C1 segment of cervical spinal cord (tissue), 14 donors: ENCODE measurements at regions not wholly inside any gene's neighbourhood (a gene's known extent, or its start where the extent isn't known, plus 50 kb on each side); places are given as distances from the start of the nearest gene placed in this dataset.
"Not testable (repeated sequence)": the region's sequence is repeated elsewhere in the genome, so short reads cannot be mapped to it uniquely, and the experiment has no call there.

Source experiments
- DNase-seq, 14 donors: peaks; one replicate each; lab custom pipeline; 2025; lab: John Stamatoyannopoulos, UW

GRCh38 chr11:86749821-86750401, 50.4 kb upstream of the PRSS23 start:
- no peak for DNase-seq

DNA sequence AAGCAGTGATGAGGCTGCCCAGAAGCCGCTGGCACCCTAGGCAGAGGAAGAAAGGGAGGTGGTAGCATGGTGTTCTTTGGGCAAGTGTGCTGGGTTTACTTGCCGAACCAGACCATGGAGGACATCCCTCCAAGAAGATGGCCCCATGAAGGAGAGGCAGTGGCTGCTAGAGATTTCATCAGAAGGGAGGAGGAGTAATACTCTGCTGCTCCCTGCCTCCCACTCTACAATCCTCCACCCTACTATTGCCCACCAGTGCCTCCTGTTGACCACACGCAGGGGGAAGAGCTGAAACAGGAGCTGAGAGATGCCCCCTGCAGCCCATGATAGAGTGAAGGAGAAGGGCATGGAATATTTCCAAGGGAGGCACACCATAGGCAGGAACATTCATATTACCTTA, 51.0 kb upstream of the PRSS23 start:
- no peak for DNase-seq

DNA sequence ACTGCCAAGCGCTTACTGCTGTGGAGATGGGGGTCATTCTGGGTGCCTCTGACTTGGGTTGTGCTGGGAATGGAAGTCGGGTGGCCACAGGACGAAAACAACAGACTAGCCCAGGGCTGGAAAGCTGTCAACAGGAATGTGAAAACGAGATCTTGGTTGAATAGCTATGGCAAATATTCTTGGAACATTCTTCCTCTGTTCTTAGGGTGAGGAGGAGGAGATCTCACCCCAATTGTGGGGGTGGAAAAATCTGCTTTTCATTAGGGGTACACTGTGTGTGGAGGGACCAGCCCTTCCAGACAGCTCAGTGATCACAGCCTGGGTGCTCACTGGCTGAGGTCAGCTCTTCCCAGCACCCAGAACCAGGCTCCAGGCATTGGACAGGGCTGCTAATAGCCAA, 52.0 kb upstream of the PRSS23 start:
- no peak for DNase-seq

GRCh38 chr11:86747801-86748200, 52.5 kb upstream of the PRSS23 start:
- no peak for DNase-seq

DNA sequence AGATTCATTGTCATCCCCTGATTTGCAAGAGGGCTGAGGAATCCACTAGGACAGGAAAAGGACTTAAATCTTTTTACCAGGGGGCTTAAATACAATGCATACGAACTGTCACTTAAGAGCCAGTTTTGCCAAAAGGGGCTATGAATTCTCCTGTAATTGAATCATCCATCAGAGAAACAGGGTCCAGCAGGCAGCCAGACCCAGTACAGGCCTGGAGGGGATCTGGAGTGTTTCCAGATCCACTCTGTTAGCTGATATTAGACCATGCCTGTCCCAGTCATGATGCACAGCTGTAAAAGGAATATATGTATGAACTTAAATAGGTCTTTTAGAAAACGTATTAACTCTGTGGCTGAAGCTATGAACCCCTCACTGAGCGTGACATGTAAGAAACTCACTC, 53.8 kb upstream of the PRSS23 start:
- DNase-seq, result no peak

DNA sequence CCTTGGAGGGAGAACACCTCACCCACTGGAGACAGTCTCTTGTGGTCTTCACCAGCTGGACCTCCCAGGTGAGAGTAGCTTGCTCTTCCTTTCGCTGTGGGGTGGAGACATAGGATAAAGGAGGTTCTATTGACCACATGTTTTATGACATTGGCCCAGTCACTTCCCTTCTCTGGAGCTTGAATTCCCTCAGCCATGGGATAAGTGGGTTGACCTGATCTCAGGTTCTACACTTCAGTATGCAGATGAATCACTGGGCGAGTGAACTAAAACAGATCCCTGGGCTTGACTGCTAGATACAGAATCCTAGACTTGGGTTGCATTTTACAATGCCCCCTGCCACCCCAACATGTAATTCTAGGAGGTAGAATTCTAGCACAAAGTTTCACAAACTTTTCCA, 54.8 kb upstream of the PRSS23 start:
- no peak for DNase-seq

- peak in 2 of 14 donors; percentile 13 to 51 for DNase-seq
These were observed 56.9 kb upstream of the PRSS23 start for GRCh38 chr11:86743223-86744118.

- DNase-seq, result no peak
These were observed 58.2 kb upstream of the PRSS23 start for GRCh38 chr11:86741839-86742805.

DNA sequence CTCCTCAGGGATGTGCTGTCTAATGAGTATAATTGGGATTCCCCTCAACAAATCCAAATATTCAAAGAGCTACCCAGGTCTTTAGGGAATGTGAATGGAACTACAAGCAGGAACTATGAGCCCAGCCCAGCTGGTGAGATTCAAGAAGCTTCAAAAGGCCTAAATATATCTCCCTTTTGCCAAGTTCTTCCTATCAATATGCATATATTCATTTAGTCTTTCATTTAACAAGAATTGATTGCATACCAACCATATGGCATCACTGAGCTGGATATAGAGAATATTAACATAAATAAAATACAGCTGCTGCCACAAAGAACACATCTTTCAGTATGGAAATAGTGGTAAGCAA, 58.9 kb upstream of the PRSS23 start:
- no peak for DNase-seq

DNA sequence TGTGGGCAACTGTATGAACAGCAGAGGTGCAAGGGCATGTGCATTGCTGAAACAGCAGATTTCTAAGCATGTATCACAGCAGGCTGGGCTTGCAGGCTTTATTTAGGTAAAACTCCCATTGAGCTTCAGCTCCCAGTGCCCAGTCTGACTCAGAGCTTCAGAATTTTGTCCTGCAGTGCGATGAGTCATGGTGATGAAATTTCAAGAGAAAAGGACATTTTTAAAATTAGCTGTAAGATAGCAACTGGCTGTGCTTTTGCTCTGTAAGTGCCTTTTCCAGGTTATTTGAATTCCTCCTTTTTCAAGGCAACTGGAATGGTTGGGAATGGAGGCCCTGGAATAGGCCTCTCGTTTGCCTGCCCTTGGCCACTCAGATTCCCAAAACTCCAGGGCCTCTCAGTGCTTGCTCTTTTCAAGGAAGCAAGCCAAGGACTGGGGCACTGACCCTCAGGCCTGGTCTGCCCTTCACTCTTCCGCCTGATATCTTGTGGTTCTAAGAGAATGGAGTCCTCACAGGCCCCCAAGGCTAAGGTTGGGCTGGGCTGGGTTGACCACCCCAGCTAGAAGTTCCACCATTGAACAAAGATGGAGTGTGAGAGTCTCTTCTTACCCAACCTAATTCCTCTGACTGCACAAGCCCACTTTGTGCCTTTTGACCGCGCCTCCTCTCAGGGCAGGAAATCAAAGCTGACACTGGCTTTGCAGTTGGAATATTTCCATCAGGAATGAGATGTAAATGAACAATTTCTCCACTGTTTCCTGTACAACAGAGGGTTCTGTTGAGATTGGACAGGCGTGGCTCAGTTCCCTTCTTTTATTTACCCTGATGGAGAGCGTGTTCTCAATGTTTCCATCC, 59.5 kb upstream of the PRSS23 start:
- peak in 2 of 14 donors; percentile 13 to 29 for DNase-seq

DNA sequence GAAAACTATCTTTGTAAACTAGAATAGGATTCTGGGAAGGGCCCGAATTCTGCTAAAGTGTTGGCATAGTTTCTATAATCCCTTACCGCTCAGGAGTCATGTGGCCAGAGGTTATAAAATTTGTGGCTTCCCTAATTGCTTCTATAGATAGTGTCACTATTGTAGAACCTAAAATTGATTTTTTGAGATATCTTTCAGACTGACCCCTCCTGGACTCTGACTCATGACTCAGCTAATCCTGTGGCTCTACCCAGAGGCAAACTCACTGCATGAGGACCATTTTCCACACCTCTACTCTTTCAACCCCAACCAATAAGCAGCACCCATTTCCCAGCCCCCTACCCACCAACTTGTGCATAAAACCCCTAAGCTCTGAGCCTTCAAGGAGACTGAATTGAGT, 61.8 kb upstream of the PRSS23 start:
- no peak for DNase-seq

- no peak for DNase-seq
These were observed 62.6 kb upstream of the PRSS23 start for GRCh38 chr11:86737737-86738136.

GRCh38 chr11:86737230-86737629, 63.1 kb upstream of the PRSS23 start:
- no peak for DNase-seq

GRCh38 chr11:86736291-86737143, 63.8 kb upstream of the PRSS23 start:
- no peak for DNase-seq

DNA sequence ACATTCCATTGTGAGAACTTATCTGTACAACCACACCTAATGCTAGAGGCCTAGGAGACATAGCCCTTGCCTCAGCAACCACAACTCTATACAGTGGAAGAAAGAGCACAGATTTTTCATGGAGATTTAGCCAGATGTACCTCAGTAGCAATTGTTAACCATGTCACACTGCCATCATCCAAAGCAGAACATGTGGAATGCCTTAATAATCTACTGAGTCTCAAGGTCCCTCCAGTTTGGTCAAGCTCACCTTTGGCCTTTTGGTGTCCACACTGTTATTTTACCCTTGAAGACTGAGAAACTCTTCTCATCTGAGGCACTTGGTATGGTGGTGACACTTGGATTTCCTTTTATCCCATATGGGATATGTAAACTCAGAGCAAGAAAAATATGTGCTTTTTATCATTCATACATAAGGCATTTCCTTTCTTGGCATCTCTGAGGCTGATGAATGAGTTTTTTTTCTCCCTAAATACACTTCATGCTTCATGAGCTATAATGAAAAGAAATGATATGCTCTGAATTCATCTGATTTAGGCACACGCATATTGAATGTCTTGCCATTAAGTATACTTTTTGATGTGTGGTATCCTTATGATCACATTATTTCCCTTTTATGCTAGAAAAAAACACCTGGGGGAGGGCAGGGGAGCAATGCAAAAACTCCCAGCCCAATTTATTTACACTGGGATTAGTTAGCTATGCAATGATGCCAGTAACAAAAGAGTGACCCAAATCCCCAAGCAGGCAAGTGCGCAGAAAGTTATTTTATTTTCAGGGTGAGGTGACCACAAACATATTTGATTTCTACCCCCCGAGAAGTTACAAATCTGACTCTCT, 63.3 kb upstream of the ME3 start:
- DNase-seq, result no peak

GRCh38 chr11:86732739-86733138, 60.3 kb upstream of the ME3 start:
- not testable (repeated sequence) for DNase-seq

GRCh38 chr11:86732286-86732685, 59.9 kb upstream of the ME3 start:
- not testable (repeated sequence) for DNase-seq

- DNase-seq, result not testable (repeated sequence)
These were observed 57.2 kb upstream of the ME3 start for GRCh38 chr11:86729576-86729975.

GRCh38 chr11:86728562-86728961, 56.1 kb upstream of the ME3 start:
- no peak for DNase-seq
